ENCODE measurements at regions not wholly inside any gene's neighbourhood (a gene's known extent, or its start where the extent isn't known, plus 50 kb on each side); places are given as distances from the start of the nearest gene placed in this dataset.

- H3K27ac ChIP-seq, result no peak overlapping the region
- H3K9me3 ChIP-seq, result no peaks in the 10 kb centered on the region
- no peak for DNase-seq
- H3K36me3 ChIP-seq, result no peaks in the 10 kb centered on the region
- no peak overlapping the region for H3K4me3 ChIP-seq
- TF ChIP-seq CTCF (IDR thresholded peaks at IDR 0.05), result no peak
- TF ChIP-seq POLR2A (IDR thresholded peaks at IDR 0.05), result no peak
- H3K4me1 ChIP-seq, result no peaks in the 10 kb centered on the region
- H3K27me3 ChIP-seq, result no peaks in the 10 kb centered on the region
These were observed 880.2 kb downstream of the TSN start for GRCh38 chr2:122635686-122636085.

GRCh38 chr2:122636097-122636496 is 880.6 kb downstream of the TSN start:
- no peak for TF ChIP-seq POLR2A (IDR thresholded peaks at IDR 0.05)
- no peak for TF ChIP-seq CTCF (IDR thresholded peaks at IDR 0.05)
- no peak for DNase-seq
- H3K4me1 ChIP-seq, result no peaks in the 10 kb centered on the region
- no peaks in the 10 kb centered on the region for H3K9me3 ChIP-seq
- H3K4me3 ChIP-seq, result no peak overlapping the region
- H3K27ac ChIP-seq, result no peak overlapping the region
- no peaks in the 10 kb centered on the region for H3K27me3 ChIP-seq
- no peaks in the 10 kb centered on the region for H3K36me3 ChIP-seq

- no peak overlapping the region for H3K27ac ChIP-seq
- no peak for TF ChIP-seq CTCF (IDR thresholded peaks at IDR 0.05)
- no peak for TF ChIP-seq POLR2A (IDR thresholded peaks at IDR 0.05)
- no peaks in the 10 kb centered on the region for H3K4me1 ChIP-seq
- H3K27me3 ChIP-seq, result no peaks in the 10 kb centered on the region
- H3K36me3 ChIP-seq, result no peaks in the 10 kb centered on the region
- H3K9me3 ChIP-seq, result no peaks in the 10 kb centered on the region
- DNase-seq, result no peak
- no peak overlapping the region for H3K4me3 ChIP-seq
These were observed 883.7 kb downstream of the TSN start for GRCh38 chr2:122639176-122639575.

- no peak for DNase-seq
- H3K4me3 ChIP-seq, result no peak overlapping the region
- TF ChIP-seq CTCF (IDR thresholded peaks at IDR 0.05) (no peak), POLR2A (IDR thresholded peaks at IDR 0.05) (no peak)
- no peaks in the 10 kb centered on the region for H3K36me3 ChIP-seq
- no peaks in the 10 kb centered on the region for H3K4me1 ChIP-seq
- no peaks in the 10 kb centered on the region for H3K9me3 ChIP-seq
- no peaks in the 10 kb centered on the region for H3K27me3 ChIP-seq
- no peak overlapping the region for H3K27ac ChIP-seq
These were observed 884.3 kb downstream of the TSN start for GRCh38 chr2:122639711-122640110.

GRCh38 chr2:122643725-122644329 is 888.4 kb downstream of the TSN start:
- no peak overlapping the region for H3K27ac ChIP-seq

More at GRCh38 chr2:122643725-122644329, 888.4 kb downstream of the TSN start:
- no peak for DNase-seq
- Histone ChIP-seq H3K4me3 (no peak overlapping the region), H3K27me3 (no peaks in the 10 kb centered on the region), H3K36me3 (no peaks in the 10 kb centered on the region), H3K9me3 (no peaks in the 10 kb centered on the region), H3K4me1 (no peaks in the 10 kb centered on the region)
- no peak for TF ChIP-seq POLR2A (IDR thresholded peaks at IDR 0.05)
- TF ChIP-seq CTCF (IDR thresholded peaks at IDR 0.05), result no peak

Data from Peyer's patch (tissue), 4 donors.